ENCODE measurements at regions not wholly inside any gene's neighbourhood (a gene's known extent, or its start where the extent isn't known, plus 50 kb on each side); places are given as distances from the start of the nearest gene placed in this dataset.

DNA sequence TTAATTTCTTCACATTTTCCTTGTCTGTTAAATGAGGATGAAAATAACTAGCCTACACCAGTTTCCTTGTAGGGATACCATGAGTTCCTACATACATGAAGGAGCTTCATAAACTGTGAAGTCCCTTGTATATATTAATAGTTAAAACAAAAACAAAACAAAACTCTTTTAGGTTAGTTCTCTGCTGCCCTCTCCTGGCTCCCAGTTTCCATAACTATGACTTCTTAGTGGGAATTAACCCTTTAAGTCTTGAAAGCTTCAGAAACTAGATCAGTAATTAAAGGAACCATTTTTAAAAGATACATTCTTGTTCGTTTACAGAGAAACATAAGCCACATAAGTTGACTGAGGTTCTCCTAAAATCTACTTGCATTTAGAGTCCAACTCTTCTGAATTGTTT is 500.0 kb upstream of the C9orf72 start:
- TF ChIP-seq, protein P1, sequence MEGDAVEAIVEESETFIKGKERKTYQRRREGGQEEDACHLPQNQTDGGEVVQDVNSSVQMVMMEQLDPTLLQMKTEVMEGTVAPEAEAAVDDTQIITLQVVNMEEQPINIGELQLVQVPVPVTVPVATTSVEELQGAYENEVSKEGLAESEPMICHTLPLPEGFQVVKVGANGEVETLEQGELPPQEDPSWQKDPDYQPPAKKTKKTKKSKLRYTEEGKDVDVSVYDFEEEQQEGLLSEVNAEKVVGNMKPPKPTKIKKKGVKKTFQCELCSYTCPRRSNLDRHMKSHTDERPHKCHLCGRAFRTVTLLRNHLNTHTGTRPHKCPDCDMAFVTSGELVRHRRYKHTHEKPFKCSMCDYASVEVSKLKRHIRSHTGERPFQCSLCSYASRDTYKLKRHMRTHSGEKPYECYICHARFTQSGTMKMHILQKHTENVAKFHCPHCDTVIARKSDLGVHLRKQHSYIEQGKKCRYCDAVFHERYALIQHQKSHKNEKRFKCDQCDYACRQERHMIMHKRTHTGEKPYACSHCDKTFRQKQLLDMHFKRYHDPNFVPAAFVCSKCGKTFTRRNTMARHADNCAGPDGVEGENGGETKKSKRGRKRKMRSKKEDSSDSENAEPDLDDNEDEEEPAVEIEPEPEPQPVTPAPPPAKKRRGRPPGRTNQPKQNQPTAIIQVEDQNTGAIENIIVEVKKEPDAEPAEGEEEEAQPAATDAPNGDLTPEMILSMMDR (IDR thresholded peaks at IDR 0.05) = peak in 2 of 4 experiments; percentile 44 to 48
- TF ChIP-seq POLR2AphosphoS5 (IDR thresholded peaks at IDR 0.05) (no peak), POLR2A (IDR thresholded peaks at IDR 0.05) (no peak)

Measured in prostate gland (tissue), 2 donors.